Lower leg skin (tissue), 3 donors: ENCODE measurements at regions not wholly inside any gene's neighbourhood (a gene's known extent, or its start where the extent isn't known, plus 50 kb on each side); places are given as distances from the start of the nearest gene placed in this dataset.

Source experiments
- POLR2A ChIP-seq, 2 donors: fragments of 450-650 bp; IDR thresholded peaks; one replicate each; pipeline ENCODE4 v1.6.1; 2016 to 2017; ENCODE audit warnings: antibody characterized with exemption in 2 of 2, mild to moderate bottlenecking in 1 of 2, moderate library complexity in 1 of 2
- TF ChIP-seq, protein P1 (sequence below), 3 donors: fragments of 450-650 bp; IDR thresholded peaks; one replicate each; pipeline ENCODE4 v1.5.1; 2016; ENCODE audit warnings: antibody characterized with exemption in 3 of 3, mild to moderate bottlenecking in 3 of 3, moderate library complexity in 2 of 3

GRCh38 chr6:141413196-141413595 is 719.5 kb upstream of the GJE1 start:
- TF ChIP-seq, protein P1, sequence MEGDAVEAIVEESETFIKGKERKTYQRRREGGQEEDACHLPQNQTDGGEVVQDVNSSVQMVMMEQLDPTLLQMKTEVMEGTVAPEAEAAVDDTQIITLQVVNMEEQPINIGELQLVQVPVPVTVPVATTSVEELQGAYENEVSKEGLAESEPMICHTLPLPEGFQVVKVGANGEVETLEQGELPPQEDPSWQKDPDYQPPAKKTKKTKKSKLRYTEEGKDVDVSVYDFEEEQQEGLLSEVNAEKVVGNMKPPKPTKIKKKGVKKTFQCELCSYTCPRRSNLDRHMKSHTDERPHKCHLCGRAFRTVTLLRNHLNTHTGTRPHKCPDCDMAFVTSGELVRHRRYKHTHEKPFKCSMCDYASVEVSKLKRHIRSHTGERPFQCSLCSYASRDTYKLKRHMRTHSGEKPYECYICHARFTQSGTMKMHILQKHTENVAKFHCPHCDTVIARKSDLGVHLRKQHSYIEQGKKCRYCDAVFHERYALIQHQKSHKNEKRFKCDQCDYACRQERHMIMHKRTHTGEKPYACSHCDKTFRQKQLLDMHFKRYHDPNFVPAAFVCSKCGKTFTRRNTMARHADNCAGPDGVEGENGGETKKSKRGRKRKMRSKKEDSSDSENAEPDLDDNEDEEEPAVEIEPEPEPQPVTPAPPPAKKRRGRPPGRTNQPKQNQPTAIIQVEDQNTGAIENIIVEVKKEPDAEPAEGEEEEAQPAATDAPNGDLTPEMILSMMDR (IDR thresholded peaks at IDR 0.05) = no peak
- TF ChIP-seq POLR2A (IDR thresholded peaks at IDR 0.05) = no peak
